ENCODE measurements at regions not wholly inside any gene's neighbourhood (a gene's known extent, or its start where the extent isn't known, plus 50 kb on each side); places are given as distances from the start of the nearest gene placed in this dataset.

DNA sequence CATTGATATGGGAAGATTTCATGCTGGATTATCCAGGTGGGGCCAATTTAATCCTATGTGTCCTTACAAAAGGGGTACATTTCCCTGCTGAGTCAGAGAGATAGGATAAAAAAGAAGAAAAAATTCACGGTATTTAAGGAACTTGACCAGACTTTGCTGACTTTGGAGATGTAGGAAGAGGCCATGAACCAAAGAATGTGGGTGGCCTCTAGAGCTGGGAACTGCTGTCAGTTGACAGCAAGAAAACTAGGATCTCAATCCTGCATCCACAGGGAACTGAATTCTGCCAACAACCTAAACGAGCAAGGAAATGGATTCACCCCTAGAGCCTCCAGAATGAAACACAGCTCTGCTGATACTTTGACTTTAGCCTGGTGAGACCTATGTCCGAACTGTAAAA, 148.1 kb upstream of the SLC24A5 start:
- no peak for TF ChIP-seq POLR2A (IDR thresholded peaks at IDR 0.05)
- TF ChIP-seq, protein P1, sequence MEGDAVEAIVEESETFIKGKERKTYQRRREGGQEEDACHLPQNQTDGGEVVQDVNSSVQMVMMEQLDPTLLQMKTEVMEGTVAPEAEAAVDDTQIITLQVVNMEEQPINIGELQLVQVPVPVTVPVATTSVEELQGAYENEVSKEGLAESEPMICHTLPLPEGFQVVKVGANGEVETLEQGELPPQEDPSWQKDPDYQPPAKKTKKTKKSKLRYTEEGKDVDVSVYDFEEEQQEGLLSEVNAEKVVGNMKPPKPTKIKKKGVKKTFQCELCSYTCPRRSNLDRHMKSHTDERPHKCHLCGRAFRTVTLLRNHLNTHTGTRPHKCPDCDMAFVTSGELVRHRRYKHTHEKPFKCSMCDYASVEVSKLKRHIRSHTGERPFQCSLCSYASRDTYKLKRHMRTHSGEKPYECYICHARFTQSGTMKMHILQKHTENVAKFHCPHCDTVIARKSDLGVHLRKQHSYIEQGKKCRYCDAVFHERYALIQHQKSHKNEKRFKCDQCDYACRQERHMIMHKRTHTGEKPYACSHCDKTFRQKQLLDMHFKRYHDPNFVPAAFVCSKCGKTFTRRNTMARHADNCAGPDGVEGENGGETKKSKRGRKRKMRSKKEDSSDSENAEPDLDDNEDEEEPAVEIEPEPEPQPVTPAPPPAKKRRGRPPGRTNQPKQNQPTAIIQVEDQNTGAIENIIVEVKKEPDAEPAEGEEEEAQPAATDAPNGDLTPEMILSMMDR (IDR thresholded peaks at IDR 0.05): no peak
